Nucleus accumbens (tissue), 56 donors: ENCODE measurements at regions not wholly inside any gene's neighbourhood (a gene's known extent, or its start where the extent isn't known, plus 50 kb on each side); places are given as distances from the start of the nearest gene placed in this dataset.

ENCODE experiments used
- DNase-seq, 56 donors: peaks; one replicate each; lab custom pipeline; 2025; lab: John Stamatoyannopoulos, UW

- no peak for DNase-seq
Measured at GRCh38 chr1:108017698-108018097, 52.7 kb upstream of the VAV3 start.

- DNase-seq = no peak
Measured at GRCh38 chr1:108016451-108016920, 51.5 kb upstream of the VAV3 start.
